Loucy (cell line): ENCODE measurements at regions not wholly inside any gene's neighbourhood (a gene's known extent, or its start where the extent isn't known, plus 50 kb on each side); places are given as distances from the start of the nearest gene placed in this dataset.

Experiments
- H2AFZ ChIP-seq: fragments of 200-600 bp; sonication (generic); 2 replicates; pipeline ENCODE4 v1.6.0; 2016; ENCODE audit warnings: antibody characterized with exemption, mild to moderate bottlenecking, low read length, moderate library complexity
- H3F3A ChIP-seq: fragments of 200-600 bp; 2 replicates; pipeline ENCODE4 v1.6.0; 2016; ENCODE audit warnings: antibody characterized with exemption, low read depth, mild to moderate bottlenecking
- H3K27me3 ChIP-seq: fragments of 200-600 bp; sonication (generic); 2 replicates; pipeline ENCODE4 v1.6.1; 2014; ENCODE audit warnings: low read length, mild to moderate bottlenecking; ENCODE audit not compliant: insufficient read depth, poor library complexity, severe bottlenecking
- H3K36me3 ChIP-seq: fragments of 200-600 bp; sonication (generic); 2 replicates; pipeline ENCODE4 v1.6.1; 2016; ENCODE audit warnings: low read length; ENCODE audit not compliant: insufficient read depth
- H3K4me1 ChIP-seq: fragments of 200-600 bp; sonication (generic); 2 replicates; pipeline ENCODE4 v1.5.1; 2014; ENCODE audit warnings: low read length, mild to moderate bottlenecking; ENCODE audit not compliant: insufficient read depth, poor library complexity, severe bottlenecking
- H3K4me2 ChIP-seq: fragments of 200-600 bp; sonication (generic); 2 replicates; pipeline ENCODE4 v1.6.0; 2014; ENCODE audit warnings: antibody characterized with exemption, low read length, low read depth, mild to moderate bottlenecking; ENCODE audit not compliant: poor library complexity, severe bottlenecking
- H3K4me3 ChIP-seq: fragments of 200-600 bp; sonication (generic); 2 replicates; pipeline ENCODE4 v1.5.1; 2014; ENCODE audit warnings: low read length, mild to moderate bottlenecking, mixed read lengths; ENCODE audit not compliant: poor library complexity, severe bottlenecking
- H3K79me2 ChIP-seq: fragments of 200-600 bp; sonication (generic); 2 replicates; pipeline ENCODE4 v1.6.1; 2014; ENCODE audit warnings: low read length; ENCODE audit not compliant: insufficient read depth
- H3K9ac ChIP-seq: fragments of 200-600 bp; sonication (generic); 2 replicates; pipeline ENCODE4 v1.6.0; 2014; ENCODE audit warnings: mild to moderate bottlenecking, low read depth, low read length, moderate library complexity; ENCODE audit not compliant: poor library complexity, severe bottlenecking
- H3K9me2 ChIP-seq: fragments of 200-600 bp; sonication (generic); replicated peaks from 2 replicates; pipeline ENCODE4 v1.6.1; 2016; ENCODE audit warnings: low read depth, low read length, mixed read lengths
- H3K9me3 ChIP-seq: fragments of 200-600 bp; sonication (generic); 2 replicates; pipeline ENCODE4 v1.6.1; 2014; ENCODE audit warnings: mild to moderate bottlenecking, antibody characterized with exemption, low read length, low read depth; ENCODE audit not compliant: insufficient read depth
- H4K20me1 ChIP-seq: fragments of 200-600 bp; sonication (generic); 2 replicates; pipeline ENCODE4 v1.6.0; 2014; ENCODE audit warnings: antibody characterized with exemption, low read length, mild to moderate bottlenecking; ENCODE audit not compliant: insufficient read depth, poor library complexity, severe bottlenecking
- EZH2phosphoT487 ChIP-seq: fragments of 200-600 bp; IDR thresholded peaks from 2 replicates; pipeline ENCODE4 v1.6.1; 2018; ENCODE audit warnings: antibody characterized with exemption, mild to moderate bottlenecking, moderate library complexity, borderline replicate concordance
- TF ChIP-seq, protein P1 (sequence below): fragments of 200-600 bp; sonication (generic); conservative IDR thresholded peaks from 2 replicates; pipeline ENCODE4 v1.5.1; 2014; ENCODE audit warnings: mild to moderate bottlenecking, antibody characterized with exemption, low read length

GRCh38 chr18:71689416-71690160, 854.6 kb downstream of the CBLN2 start:
- H2AFZ ChIP-seq, result no peak overlapping the region

DNA sequence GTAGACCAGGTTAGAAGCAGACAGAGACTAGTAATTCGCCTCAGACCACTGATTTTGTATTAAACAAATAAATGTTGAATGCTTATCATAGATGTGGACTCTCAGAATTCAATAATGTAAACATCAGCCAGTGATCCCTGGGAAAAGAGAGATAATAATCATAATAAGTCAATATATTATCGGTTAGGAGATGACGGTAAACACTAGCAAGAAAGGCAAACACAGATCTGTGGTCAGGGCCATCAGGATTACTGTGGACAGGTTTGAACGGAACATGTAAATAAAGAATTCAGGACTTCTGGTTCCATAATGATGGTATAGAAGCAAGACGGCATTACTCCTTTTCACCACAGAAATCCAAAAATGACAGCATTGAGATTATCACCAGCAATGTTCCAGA, 861.6 kb downstream of the CBLN2 start:
- no peaks in the 10 kb centered on the region for H3K36me3 ChIP-seq
- no peaks in the 10 kb centered on the region; the same call in 1 of the 2 replicates for H3K9me3 ChIP-seq
- no peaks in the 10 kb centered on the region for H4K20me1 ChIP-seq
- TF ChIP-seq, protein P1, sequence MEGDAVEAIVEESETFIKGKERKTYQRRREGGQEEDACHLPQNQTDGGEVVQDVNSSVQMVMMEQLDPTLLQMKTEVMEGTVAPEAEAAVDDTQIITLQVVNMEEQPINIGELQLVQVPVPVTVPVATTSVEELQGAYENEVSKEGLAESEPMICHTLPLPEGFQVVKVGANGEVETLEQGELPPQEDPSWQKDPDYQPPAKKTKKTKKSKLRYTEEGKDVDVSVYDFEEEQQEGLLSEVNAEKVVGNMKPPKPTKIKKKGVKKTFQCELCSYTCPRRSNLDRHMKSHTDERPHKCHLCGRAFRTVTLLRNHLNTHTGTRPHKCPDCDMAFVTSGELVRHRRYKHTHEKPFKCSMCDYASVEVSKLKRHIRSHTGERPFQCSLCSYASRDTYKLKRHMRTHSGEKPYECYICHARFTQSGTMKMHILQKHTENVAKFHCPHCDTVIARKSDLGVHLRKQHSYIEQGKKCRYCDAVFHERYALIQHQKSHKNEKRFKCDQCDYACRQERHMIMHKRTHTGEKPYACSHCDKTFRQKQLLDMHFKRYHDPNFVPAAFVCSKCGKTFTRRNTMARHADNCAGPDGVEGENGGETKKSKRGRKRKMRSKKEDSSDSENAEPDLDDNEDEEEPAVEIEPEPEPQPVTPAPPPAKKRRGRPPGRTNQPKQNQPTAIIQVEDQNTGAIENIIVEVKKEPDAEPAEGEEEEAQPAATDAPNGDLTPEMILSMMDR, result no peak
- no peak for TF ChIP-seq EZH2phosphoT487
- no peak overlapping the region for H3K4me2 ChIP-seq
- no peak overlapping the region for H3K9ac ChIP-seq
- no peak overlapping the region for H2AFZ ChIP-seq
- H3K9me2 ChIP-seq, result no peaks in the 10 kb centered on the region
- no peaks in the 10 kb centered on the region for H3K27me3 ChIP-seq
- H3K4me3 ChIP-seq, result no peak overlapping the region
- H3F3A ChIP-seq, result no peaks in the 10 kb centered on the region
- no peaks in the 10 kb centered on the region for H3K4me1 ChIP-seq
- no peaks in the 10 kb centered on the region for H3K79me2 ChIP-seq

More at GRCh38 chr18:71689416-71690160, 854.6 kb downstream of the CBLN2 start:
- no peaks in the 10 kb centered on the region for H3K79me2 ChIP-seq
- H3F3A ChIP-seq, result no peaks in the 10 kb centered on the region
- H3K27me3 ChIP-seq, result no peaks in the 10 kb centered on the region
- no peak overlapping the region for H3K9ac ChIP-seq
- no peak overlapping the region for H3K4me3 ChIP-seq
- TF ChIP-seq, protein P1, result no peak
- TF ChIP-seq EZH2phosphoT487, result no peak
- H3K9me3 ChIP-seq, result no peaks in the 10 kb centered on the region
- H3K9me2 ChIP-seq, result no peaks in the 10 kb centered on the region
- no peaks in the 10 kb centered on the region for H3K36me3 ChIP-seq
- no peak overlapping the region for H3K4me2 ChIP-seq
- H4K20me1 ChIP-seq, result no peaks in the 10 kb centered on the region
- no peaks in the 10 kb centered on the region for H3K4me1 ChIP-seq

- Histone ChIP-seq H4K20me1 (no peaks in the 10 kb centered on the region), H3K79me2 (no peaks in the 10 kb centered on the region), H3K9ac (no peak overlapping the region), H3K4me2 (no peak overlapping the region), H2AFZ (no peak overlapping the region), H3K9me2 (no peaks in the 10 kb centered on the region), H3K4me1 (no peaks in the 10 kb centered on the region), H3K9me3 (no peaks in the 10 kb centered on the region; the same call in 1 of the 2 replicates), H3K36me3 (no peaks in the 10 kb centered on the region), H3K27me3 (no peaks in the 10 kb centered on the region), H3K4me3 (no peak overlapping the region), H3F3A (no peaks in the 10 kb centered on the region)
- no peak for TF ChIP-seq EZH2phosphoT487
- TF ChIP-seq, protein P1, result no peak
Observed at GRCh38 chr18:71678144-71678543, 866.0 kb downstream of the CBLN2 start.
